Upper lobe of left lung (tissue), 6 donors: ENCODE measurements at regions not wholly inside any gene's neighbourhood (a gene's known extent, or its start where the extent isn't known, plus 50 kb on each side); places are given as distances from the start of the nearest gene placed in this dataset.
A peak's percentile ranks its signal among the peaks of the same experiment; 100 is the strongest.

Experiments
- ATAC-seq, 2 donors: fragments of 200-7000 bp; cut with Tn5 transposase; one replicate each; pipeline ENCODE4 v1.9.1; 2022; ENCODE audit warnings: mild to moderate bottlenecking in 2 of 2, moderate library complexity in 2 of 2; ENCODE audit not compliant: low FRiP score in 2 of 2
- DNase-seq, 2 donors: peaks; one replicate each; pipeline ENCODE4 v3.0.0-alpha.2; 2019 to 2020
- H3K27ac ChIP-seq, 4 donors: fragments of 200-600 bp; sonication (generic); one replicate each; pipeline ENCODE4 v1.5.1; 2016 to 2019
- H3K27me3 ChIP-seq, 4 donors: fragments of 200-600 bp; sonication (generic); one replicate each; pipeline ENCODE4 v1.5.1; 2017 to 2019
- H3K36me3 ChIP-seq, 4 donors: fragments of 200-600 bp; sonication (generic); one replicate each; pipeline ENCODE4 v1.5.1; 2016 to 2019
- H3K4me1 ChIP-seq, 4 donors: fragments of 200-600 bp; sonication (generic); one replicate each; pipeline ENCODE4 v1.5.1; 2018 to 2019
- H3K4me3 ChIP-seq, 4 donors: fragments of 200-600 bp; sonication (generic); one replicate each; pipeline ENCODE4 v1.5.1; 2017 to 2019; ENCODE audit warnings: mild to moderate bottlenecking in 2 of 4, moderate library complexity in 1 of 4
- H3K9me3 ChIP-seq, 4 donors: fragments of 200-600 bp; sonication (generic); one replicate each; pipeline ENCODE4 v1.5.1; 2018 to 2019
- CTCF ChIP-seq, 6 experiments: fragments of 450-650 bp in 4 of 6; fragments of 200-600 bp in 2 of 6; sonication (generic) in 2 of 6; IDR thresholded peaks; one replicate each; pipeline ENCODE4 v1.5.1; 2016 to 2019; ENCODE audit warnings: antibody characterized with exemption in 6 of 6
- EP300 ChIP-seq, 4 donors: sonication (generic); formaldehyde crosslinking; IDR thresholded peaks; one replicate each; pipeline ENCODE4 v1.5.1; 2017; ENCODE audit warnings: antibody characterized with exemption in 4 of 4, control low read depth in 2 of 4
- POLR2A ChIP-seq, 4 donors: fragments of 450-650 bp; IDR thresholded peaks; one replicate each; pipeline ENCODE4 v1.5.1; 2016 to 2017; ENCODE audit warnings: antibody characterized with exemption in 4 of 4, mild to moderate bottlenecking in 2 of 4
- POLR2AphosphoS5 ChIP-seq, 2 donors: sonication (generic); formaldehyde crosslinking; IDR thresholded peaks; one replicate each; pipeline ENCODE4 v1.5.1; 2017; ENCODE audit warnings: antibody characterized with exemption in 2 of 2
- WGBS, 2 donors: methylation state at CpG; one replicate each; pipeline ENCODE4 v1.1.5; 2017 to 2018; 5-methylcytosine and 5-hydroxymethylcytosine counted together
- donor health status: DM: no; HTN: no; CAD: no; lungs with moderate emphysema.
- donor health status: DM: no; HTN: yes; CAD: no; lungs with severe emphysema.

- H3K36me3 ChIP-seq: no peaks in the 10 kb centered on the region
- DNase-seq: peak in 1 of 2 donors; percentile 26
- H3K27me3 ChIP-seq: no peaks in the 10 kb centered on the region
- H3K4me1 ChIP-seq: no peaks in the 10 kb centered on the region
- peak in 1 of 4 donors; percentile 9 for TF ChIP-seq EP300 (IDR thresholded peaks at IDR 0.05)
- no peak for TF ChIP-seq POLR2A (IDR thresholded peaks at IDR 0.05)
- peak in 1 of 2 donors; percentile 60 for TF ChIP-seq POLR2AphosphoS5 (IDR thresholded peaks at IDR 0.05)
- no peak for TF ChIP-seq CTCF (IDR thresholded peaks at IDR 0.05)
- no peaks in the 10 kb centered on the region for H3K9me3 ChIP-seq
- no peak overlapping the region for H3K4me3 ChIP-seq
- peak in 1 of 2 donors; percentile 40 for ATAC-seq
- peak overlapping the region in 1 of 4 donors; percentile 14 for H3K27ac ChIP-seq
- WGBS, 2 donors: 55 to 66% methylated on average over 7 of the region's 7 CpGs
These were observed 57.7 kb upstream of the ZC3H11B start for GRCh38 chr1:219670426-219671149.

GRCh38 chr1:219669556-219669955 lies 56.7 kb upstream of the ZC3H11B start:
- Histone ChIP-seq H3K9me3 (no peaks in the 10 kb centered on the region), H3K4me1 (no peaks in the 10 kb centered on the region), H3K4me3 (no peak overlapping the region), H3K36me3 (no peaks in the 10 kb centered on the region), H3K27ac (no peak overlapping the region), H3K27me3 (no peaks in the 10 kb centered on the region)
- no peak for ATAC-seq
- 84 to 86% methylated on average over 3 of the region's 3 CpGs for WGBS, 2 donors
- DNase-seq: no peak
- TF ChIP-seq CTCF (IDR thresholded peaks at IDR 0.05): no peak
- TF ChIP-seq POLR2A (IDR thresholded peaks at IDR 0.05): no peak
- TF ChIP-seq POLR2AphosphoS5 (IDR thresholded peaks at IDR 0.05): no peak
- no peak for TF ChIP-seq EP300 (IDR thresholded peaks at IDR 0.05)

GRCh38 chr1:219669042-219669441 lies 56.1 kb upstream of the ZC3H11B start:
- no peaks in the 10 kb centered on the region for H3K27me3 ChIP-seq
- H3K36me3 ChIP-seq: no peaks in the 10 kb centered on the region
- H3K4me3 ChIP-seq: no peak overlapping the region
- DNase-seq: no peak
- ATAC-seq: no peak
- H3K27ac ChIP-seq: no peak overlapping the region
- TF ChIP-seq POLR2AphosphoS5 (IDR thresholded peaks at IDR 0.05) (no peak), EP300 (IDR thresholded peaks at IDR 0.05) (no peak), POLR2A (IDR thresholded peaks at IDR 0.05) (no peak), CTCF (IDR thresholded peaks at IDR 0.05) (no peak)
- WGBS, 2 donors: 52 to 60% methylated on average over 4 of the region's 4 CpGs
- no peaks in the 10 kb centered on the region for H3K4me1 ChIP-seq
- no peaks in the 10 kb centered on the region for H3K9me3 ChIP-seq

- ATAC-seq (no peak), DNase-seq (no peak)
- no peak for TF ChIP-seq CTCF (IDR thresholded peaks at IDR 0.05)
- no peaks in the 10 kb centered on the region for H3K9me3 ChIP-seq
- 90 to 97% methylated on average over 2 of the region's 2 CpGs for WGBS, 2 donors
- no peaks in the 10 kb centered on the region for H3K36me3 ChIP-seq
- no peaks in the 10 kb centered on the region for H3K27me3 ChIP-seq
- H3K4me1 ChIP-seq: no peaks in the 10 kb centered on the region
- no peak overlapping the region for H3K27ac ChIP-seq
- no peak overlapping the region for H3K4me3 ChIP-seq
These were observed 55.5 kb upstream of the ZC3H11B start for GRCh38 chr1:219668446-219668845.

GRCh38 chr1:219666242-219666641 lies 53.3 kb upstream of the ZC3H11B start:
- H3K27ac ChIP-seq: no peak overlapping the region
- ATAC-seq (peak in 1 of 2 donors; percentile 59), DNase-seq (no peak)
- no peak overlapping the region for H3K4me3 ChIP-seq
- TF ChIP-seq CTCF (IDR thresholded peaks at IDR 0.05) (no peak), EP300 (IDR thresholded peaks at IDR 0.05) (no peak), POLR2A (IDR thresholded peaks at IDR 0.05) (no peak), POLR2AphosphoS5 (IDR thresholded peaks at IDR 0.05) (no peak)
- H3K27me3 ChIP-seq: no peaks in the 10 kb centered on the region
- H3K4me1 ChIP-seq: peaks cover 0 to 3% (median 1%) of the 10 kb centered on the region in 4 donors
- WGBS, 2 donors: 61 to 70% methylated on average over 3 of the region's 3 CpGs
- H3K36me3 ChIP-seq: no peaks in the 10 kb centered on the region
- no peaks in the 10 kb centered on the region for H3K9me3 ChIP-seq
